ENCODE measurements at regions not wholly inside any gene's neighbourhood (a gene's known extent, or its start where the extent isn't known, plus 50 kb on each side); places are given as distances from the start of the nearest gene placed in this dataset.

GRCh38 chr2:64842030-64842429 is 147.2 kb upstream of the SLC1A4 start:
- no peak for TF ChIP-seq CTCF (IDR thresholded peaks at IDR 0.05; ENCODE audit: low read depth, low read length)
- TF ChIP-seq POLR2A (IDR thresholded peaks at IDR 0.05; ENCODE audit: extremely low read depth, insufficient read length) = no peak

All from NB4 (cell line).